ENCODE measurements at regions not wholly inside any gene's neighbourhood (a gene's known extent, or its start where the extent isn't known, plus 50 kb on each side); places are given as distances from the start of the nearest gene placed in this dataset.

DNA sequence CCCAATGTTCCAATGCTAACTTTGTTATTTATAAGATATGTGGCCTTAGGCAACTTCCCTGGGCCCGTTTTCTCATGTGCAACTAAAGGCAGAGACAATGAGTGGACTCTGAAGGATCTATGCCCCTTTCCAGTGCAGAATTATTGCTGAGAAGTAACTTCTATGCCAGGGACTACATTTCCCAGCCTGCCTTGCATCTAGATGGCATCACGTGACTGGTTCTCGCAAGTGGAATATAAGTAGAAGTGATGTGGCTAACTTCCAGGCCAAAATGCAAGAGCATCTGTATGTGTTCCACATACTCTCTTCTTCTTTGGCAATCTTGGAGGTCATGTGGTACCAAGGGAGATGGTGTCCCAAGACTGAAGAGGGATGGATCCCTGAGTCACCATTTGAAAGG, 674.4 kb downstream of the NTRK3 start:
- Histone ChIP-seq H3K27ac (no peak overlapping the region), H3K4me3 (no peak overlapping the region), H3K9me3 (no peaks in the 10 kb centered on the region), H3K4me1 (no peaks in the 10 kb centered on the region), H3K36me3 (no peaks in the 10 kb centered on the region), H3K27me3 (no peaks in the 10 kb centered on the region)
- DNase-seq (ENCODE audit: low spot score in 2 of 2) = no peak
- intact Hi-C loops (cut with DNase I; ENCODE audit: low total_unique reads) = no loop called here
- no peak for TF ChIP-seq POLR2AphosphoS5 (IDR thresholded peaks at IDR 0.05)
- no peak for TF ChIP-seq CTCF (IDR thresholded peaks at IDR 0.05)
- TF ChIP-seq POLR2A (IDR thresholded peaks at IDR 0.05) = no peak

GRCh38 chr15:87579537-87579936, 677.0 kb downstream of the NTRK3 start:
- intact Hi-C loops (cut with DNase I; ENCODE audit: low total_unique reads) = no loop called here
- no peak for DNase-seq (ENCODE audit: low spot score in 2 of 2)
- Histone ChIP-seq H3K27ac (no peak overlapping the region), H3K36me3 (no peaks in the 10 kb centered on the region), H3K27me3 (no peaks in the 10 kb centered on the region), H3K4me1 (no peaks in the 10 kb centered on the region), H3K9me3 (no peaks in the 10 kb centered on the region), H3K4me3 (no peak overlapping the region)
- no peak for TF ChIP-seq CTCF (IDR thresholded peaks at IDR 0.05)
- no peak for TF ChIP-seq POLR2A (IDR thresholded peaks at IDR 0.05)
- TF ChIP-seq POLR2AphosphoS5 (IDR thresholded peaks at IDR 0.05) = no peak

DNA sequence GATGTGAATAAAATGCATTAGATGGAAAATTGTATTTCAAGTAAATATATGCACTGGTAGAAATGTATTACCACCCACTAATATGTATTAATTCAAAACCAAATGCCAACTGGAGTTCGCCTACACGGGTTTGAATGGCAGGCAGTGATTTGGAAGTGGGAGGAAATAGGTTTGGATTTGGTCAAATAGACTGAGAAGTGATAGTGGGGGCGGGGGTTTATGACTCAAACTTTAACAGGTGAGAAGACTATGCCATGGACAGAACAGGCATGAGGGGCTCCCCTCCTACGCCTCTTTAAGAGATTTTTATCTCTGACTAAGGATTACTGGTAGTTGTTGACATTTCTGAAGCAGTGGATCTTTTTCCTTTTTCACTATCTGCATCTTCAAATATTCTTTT, 677.8 kb downstream of the NTRK3 start:
- Histone ChIP-seq H3K36me3 (no peaks in the 10 kb centered on the region), H3K27me3 (no peaks in the 10 kb centered on the region), H3K9me3 (no peaks in the 10 kb centered on the region), H3K4me1 (no peaks in the 10 kb centered on the region), H3K27ac (no peak overlapping the region), H3K4me3 (no peak overlapping the region)
- TF ChIP-seq POLR2A (IDR thresholded peaks at IDR 0.05) (no peak), POLR2AphosphoS5 (IDR thresholded peaks at IDR 0.05) (no peak), CTCF (IDR thresholded peaks at IDR 0.05) (no peak)
- intact Hi-C loops (cut with DNase I; ENCODE audit: low total_unique reads) = no loop called here
- no peak for DNase-seq (ENCODE audit: low spot score in 2 of 2)

DNA sequence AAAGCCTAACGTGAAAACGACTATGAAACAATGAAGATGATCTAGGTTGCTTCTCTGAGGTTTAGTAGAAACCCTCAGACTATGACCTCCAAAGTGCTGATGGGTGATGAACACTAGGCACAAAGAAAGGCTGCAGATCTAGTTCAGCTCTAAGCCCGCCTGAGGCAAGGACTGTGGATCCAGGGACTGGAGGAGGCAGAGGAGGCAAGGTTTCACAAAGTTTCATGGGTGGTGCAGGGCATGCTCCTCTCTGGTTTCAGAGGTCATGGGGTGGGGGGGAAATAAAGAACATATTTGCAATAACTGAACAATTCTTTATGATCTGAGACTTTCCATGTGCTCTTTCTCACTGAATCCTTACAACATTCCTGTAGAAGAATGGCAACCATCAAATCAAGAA, 679.2 kb downstream of the NTRK3 start:
- no peaks in the 10 kb centered on the region for H3K4me1 ChIP-seq
- intact Hi-C loops (cut with DNase I; ENCODE audit: low total_unique reads) = no loop called here
- no peak for DNase-seq (ENCODE audit: low spot score in 2 of 2)
- no peak for TF ChIP-seq POLR2AphosphoS5 (IDR thresholded peaks at IDR 0.05)
- no peak for TF ChIP-seq CTCF (IDR thresholded peaks at IDR 0.05)
- TF ChIP-seq POLR2A (IDR thresholded peaks at IDR 0.05) = no peak
- H3K27ac ChIP-seq = no peak overlapping the region
- H3K4me3 ChIP-seq = no peak overlapping the region
- H3K27me3 ChIP-seq = no peaks in the 10 kb centered on the region
- H3K9me3 ChIP-seq = no peaks in the 10 kb centered on the region
- H3K36me3 ChIP-seq = no peaks in the 10 kb centered on the region

GRCh38 chr15:87576486-87577176, 679.9 kb downstream of the NTRK3 start:
- no peak overlapping the region for H3K27ac ChIP-seq
- intact Hi-C loops (cut with DNase I; ENCODE audit: low total_unique reads) = no loop called here
- TF ChIP-seq POLR2A (IDR thresholded peaks at IDR 0.05) (no peak), CTCF (IDR thresholded peaks at IDR 0.05) (no peak), POLR2AphosphoS5 (IDR thresholded peaks at IDR 0.05) (no peak)

More at GRCh38 chr15:87576486-87577176, 679.9 kb downstream of the NTRK3 start:
- Histone ChIP-seq H3K27me3 (no peaks in the 10 kb centered on the region), H3K4me3 (no peak overlapping the region), H3K9me3 (no peaks in the 10 kb centered on the region), H3K4me1 (no peaks in the 10 kb centered on the region), H3K36me3 (no peaks in the 10 kb centered on the region)
- DNase-seq (ENCODE audit: low spot score in 2 of 2) = no peak

Measured in breast epithelium (tissue), 4 donors.